NCI-H748 treated with DMSO at 0.1 percent for 48 hours (cell line): ENCODE measurements at regions not wholly inside any gene's neighbourhood (a gene's known extent, or its start where the extent isn't known, plus 50 kb on each side); places are given as distances from the start of the nearest gene placed in this dataset.
"Not testable (repeated sequence)": the region's sequence is repeated elsewhere in the genome, so short reads cannot be mapped to it uniquely, and the experiment has no call there.

Experiments used
- DNase-seq: peaks from one replicate; lab custom pipeline; 2025; lab: John Stamatoyannopoulos, UW

- DNase-seq = no peak
Measured at GRCh38 chr1:198934426-198934825, 295.6 kb downstream of the PTPRC start.

GRCh38 chr1:198934901-198935305 is 296.1 kb downstream of the PTPRC start:
- DNase-seq = peak; percentile 28

GRCh38 chr1:198935306-198935921 is 296.6 kb downstream of the PTPRC start:
- DNase-seq = peak; percentile 77

DNA sequence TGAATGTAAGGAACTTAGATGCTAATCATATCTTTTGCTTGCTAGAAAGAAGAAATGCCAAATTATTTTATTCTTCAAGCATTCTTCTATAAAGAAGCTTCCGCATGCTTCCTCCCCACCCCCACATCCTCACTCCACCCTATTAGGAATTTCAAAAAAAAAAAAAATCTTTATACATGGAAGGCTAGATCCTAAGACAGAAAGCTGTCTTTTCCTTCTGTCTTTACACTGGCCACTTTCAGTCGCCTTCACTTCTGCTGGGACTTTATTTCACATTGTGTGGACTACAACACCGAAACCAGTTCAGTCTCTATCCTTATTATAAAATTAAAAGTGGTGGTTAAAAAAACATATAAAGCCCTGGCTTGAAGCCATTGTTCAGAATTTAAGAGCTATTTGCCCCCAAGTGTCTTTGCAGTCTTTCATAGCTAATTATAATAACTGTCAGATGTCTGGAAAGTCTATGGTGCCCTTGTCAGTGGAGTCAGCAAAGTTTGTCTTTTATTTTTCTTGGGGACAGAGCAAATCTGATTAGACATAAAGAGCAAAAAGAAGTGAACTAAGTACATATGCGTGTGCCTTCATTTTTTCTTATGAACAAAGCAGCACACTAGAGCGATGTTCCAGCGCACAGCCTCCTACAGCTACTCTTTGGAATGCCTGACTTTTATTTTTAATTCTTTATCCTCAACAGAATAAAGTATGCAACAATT is 297.7 kb downstream of the PTPRC start:
- DNase-seq = peak; percentile 1

DNA sequence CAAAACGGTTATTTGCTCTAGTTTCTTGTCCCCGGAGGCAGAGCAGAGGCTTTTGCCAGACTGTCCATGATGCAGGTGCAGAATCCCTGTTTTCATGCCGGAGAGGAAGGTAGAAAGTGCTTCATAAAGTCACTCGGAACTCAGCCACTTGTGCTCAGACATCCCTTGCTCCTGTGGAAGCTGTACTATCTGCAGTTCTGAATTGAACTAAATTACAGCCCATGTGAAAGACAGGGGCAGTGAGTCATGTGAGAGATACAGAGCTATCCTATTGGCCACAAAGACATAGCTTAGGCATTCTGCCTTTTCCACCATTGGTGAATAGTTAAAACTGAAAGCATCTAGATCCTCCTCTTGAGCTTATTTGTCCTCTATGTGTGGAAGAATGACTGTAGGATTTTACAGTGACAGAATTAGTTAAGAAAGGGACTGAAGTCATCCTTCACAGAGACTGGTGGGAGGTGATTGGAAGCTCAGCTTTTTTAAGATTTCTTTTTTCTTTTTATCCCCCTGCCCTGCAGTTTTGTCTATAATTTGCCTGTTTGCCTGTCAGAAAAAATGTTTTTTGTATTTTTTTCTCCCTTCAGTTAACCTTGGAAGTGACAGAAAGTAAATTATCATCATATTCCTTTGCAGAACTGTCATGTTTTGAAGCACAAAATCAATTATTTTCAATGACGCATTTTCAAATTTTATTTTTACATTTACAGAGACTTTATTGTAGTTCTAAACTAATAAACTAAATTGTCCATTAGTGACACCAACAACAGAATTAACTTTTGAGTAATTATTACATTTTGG is 298.6 kb downstream of the PTPRC start:
- peak; percentile 25 for DNase-seq

DNA sequence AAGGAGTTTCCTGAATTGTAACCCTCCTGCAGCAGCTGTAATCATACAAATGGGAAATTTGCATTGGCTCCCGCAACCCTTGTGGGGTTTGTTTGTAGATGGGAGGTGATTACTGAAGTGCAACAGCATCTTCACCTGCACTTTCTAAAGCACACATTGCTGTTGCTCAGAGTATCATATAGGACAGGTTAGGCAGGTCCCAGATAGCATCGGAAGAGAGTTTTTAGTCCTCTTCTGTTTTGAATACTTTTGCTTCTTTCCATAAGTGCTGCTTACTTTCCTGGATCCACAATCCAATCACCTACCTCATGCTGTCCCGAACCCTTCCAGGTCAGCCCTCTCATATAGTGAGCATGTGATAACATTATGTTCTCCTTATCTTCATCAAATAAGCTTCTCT is 300.4 kb downstream of the PTPRC start:
- no peak for DNase-seq

DNA sequence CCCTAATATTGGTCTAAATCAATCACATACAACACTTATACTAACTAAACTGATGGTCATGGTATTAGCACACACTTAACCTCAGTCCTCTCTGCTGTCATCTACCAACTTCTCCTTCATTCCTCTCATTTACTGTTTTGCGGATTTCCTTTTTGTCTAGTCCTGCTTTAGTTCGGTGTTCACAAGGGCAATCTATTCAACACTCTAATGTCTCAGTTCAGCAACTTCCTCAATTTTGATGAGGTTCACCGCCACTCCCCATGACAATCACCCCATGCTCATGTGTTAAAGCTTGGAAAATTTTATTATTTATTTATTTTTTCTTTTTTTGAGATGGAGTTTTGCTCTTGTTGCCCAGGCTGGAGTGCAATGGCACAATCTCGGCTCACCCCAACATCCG is 301.1 kb downstream of the PTPRC start:
- no peak for DNase-seq

GRCh38 chr1:198942466-198942865 is 303.6 kb downstream of the PTPRC start:
- no peak for DNase-seq

GRCh38 chr1:198943484-198944187 is 304.8 kb downstream of the PTPRC start:
- DNase-seq = no peak

- DNase-seq = no peak
Measured at GRCh38 chr1:198947456-198947855, 308.6 kb downstream of the PTPRC start.

DNA sequence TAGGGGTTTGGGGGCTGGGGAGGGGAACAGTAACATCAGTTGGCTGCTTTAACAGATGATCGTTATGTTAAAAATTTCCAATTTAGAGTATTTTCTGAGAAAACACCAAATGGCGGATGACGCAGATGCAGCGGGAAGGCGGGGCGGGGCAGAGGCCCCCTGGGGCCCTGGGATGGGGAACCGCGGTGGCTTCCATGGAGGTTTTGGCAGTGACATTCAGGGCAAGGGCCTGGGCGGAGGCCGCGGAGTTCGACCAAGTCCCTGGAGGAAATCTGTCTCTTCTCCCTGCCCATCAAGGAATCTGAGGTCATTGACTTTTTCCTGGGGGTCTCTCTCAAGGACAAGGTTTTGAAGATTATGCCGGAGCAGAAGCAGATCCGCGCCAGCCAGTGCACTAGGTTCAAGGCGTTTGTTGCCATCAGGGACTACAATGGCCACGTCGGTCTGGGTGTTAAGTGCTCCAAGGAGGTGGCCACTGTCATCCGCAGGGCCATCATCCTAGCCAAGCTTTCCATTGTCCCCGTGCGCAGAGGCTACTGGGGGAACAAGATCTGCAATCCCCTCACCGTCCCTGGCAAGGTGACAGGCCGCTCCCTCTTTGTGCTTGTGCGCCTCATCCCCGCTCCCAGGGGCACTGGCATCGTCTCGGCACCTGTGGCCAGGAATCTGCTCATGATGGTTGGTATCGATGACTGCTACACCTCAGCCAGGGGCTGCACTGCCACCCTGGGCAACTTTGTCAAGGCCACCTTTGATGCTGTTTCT is 310.2 kb downstream of the PTPRC start:
- DNase-seq = no peak

DNA sequence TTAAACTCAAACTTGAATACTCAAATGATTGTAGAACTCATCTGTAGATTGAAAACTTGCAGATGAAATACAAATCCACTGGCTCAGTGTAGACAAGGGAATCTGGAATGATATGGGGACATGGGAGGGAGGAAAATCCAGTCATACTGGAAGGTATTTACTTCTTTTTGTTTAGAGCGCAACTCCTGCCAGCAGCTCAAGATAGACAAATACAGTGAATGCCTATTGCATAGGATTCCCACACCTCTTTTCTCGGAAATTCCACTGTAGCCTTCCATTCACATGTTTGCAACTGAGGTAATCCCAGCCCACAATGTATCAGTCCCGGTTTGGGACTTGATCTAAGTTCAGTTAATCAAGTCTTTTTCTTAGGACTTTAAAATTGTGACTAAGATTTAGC is 311.2 kb downstream of the PTPRC start:
- no peak for DNase-seq

DNA sequence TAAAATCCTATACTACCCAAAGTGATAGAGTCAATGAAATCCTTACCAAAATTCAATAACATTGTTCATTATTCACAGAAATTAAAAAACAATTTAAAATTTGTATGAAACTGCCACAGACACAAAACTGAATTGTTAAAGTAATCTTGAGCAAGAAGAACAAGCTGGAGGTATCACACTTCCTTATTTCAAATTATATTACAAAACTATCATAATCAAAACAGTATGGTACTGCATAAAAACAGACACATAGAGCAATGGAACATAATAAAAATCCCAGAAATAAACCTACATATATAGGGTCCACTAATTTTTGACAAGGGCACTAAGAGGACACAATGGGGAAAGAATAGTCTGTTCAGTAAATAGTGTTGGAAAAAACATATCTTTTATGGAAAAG is 316.2 kb downstream of the PTPRC start:
- no peak for DNase-seq

GRCh38 chr1:198957044-198957443 is 318.2 kb downstream of the PTPRC start:
- DNase-seq = no peak

DNA sequence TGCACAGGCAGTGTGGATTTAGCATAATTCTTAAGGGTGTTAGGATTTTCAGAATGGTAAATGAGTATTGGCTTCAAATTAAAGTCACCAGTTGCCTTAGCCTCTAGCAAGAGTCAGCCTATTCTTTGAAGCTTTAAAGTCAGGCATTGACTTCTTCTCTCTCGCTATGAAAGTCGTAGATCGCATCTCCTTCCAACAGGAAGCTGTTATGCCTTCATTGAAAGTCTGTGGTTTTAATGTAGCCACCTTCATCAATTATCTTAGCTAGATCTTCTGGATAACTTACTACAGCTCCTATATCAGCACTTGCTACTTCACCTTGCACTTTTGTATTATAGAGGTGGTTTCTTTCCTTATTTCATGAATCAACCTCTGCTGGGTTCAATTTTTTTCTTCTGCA is 320.2 kb downstream of the PTPRC start:
- no peak for DNase-seq

DNA sequence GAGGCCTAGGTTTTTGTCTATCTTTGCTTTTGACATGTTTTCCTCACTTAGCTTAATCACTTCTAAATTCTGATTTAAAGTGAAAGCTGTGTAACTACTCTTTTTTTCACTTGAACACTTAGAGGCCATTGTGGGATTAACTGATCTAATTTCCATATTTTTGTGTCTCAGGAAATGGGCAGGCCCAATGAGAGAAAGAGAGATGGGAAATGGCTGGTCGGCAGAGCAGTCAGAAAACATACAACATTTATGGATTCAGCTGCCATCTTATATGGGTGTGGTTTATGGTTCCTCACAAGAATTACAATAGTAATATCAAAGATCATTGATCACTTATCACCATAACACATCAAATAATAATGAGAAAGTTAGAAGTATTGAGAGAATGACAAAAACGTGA is 320.8 kb downstream of the PTPRC start:
- no peak for DNase-seq

- not testable (repeated sequence) for DNase-seq
Measured at GRCh38 chr1:198963796-198964195, 325.0 kb downstream of the PTPRC start.

DNA sequence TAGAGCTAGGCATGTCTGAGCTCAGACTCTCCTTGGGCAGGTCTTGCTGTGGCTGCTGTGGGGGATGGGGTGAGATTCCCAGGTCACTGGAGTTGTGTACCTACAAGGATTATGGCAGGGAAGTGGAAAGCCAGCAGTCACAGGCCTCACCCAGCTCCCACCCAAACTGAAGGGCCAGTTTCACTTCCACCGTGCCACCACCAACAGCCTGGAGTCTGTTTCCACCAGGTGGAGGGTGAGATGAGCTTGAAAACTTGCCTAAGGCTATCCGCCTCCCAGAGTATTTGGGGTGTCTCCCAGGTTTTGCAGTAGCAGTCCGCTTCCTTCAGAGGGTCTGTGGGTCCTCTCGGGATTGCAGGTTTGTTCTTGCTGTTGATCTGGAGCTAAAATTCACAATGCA is 327.7 kb downstream of the PTPRC start:
- DNase-seq = no peak

GRCh38 chr1:198967566-198967965 is 328.7 kb downstream of the PTPRC start:
- no peak for DNase-seq

GRCh38 chr1:198968866-198969265 is 330.0 kb downstream of the PTPRC start:
- no peak for DNase-seq

DNA sequence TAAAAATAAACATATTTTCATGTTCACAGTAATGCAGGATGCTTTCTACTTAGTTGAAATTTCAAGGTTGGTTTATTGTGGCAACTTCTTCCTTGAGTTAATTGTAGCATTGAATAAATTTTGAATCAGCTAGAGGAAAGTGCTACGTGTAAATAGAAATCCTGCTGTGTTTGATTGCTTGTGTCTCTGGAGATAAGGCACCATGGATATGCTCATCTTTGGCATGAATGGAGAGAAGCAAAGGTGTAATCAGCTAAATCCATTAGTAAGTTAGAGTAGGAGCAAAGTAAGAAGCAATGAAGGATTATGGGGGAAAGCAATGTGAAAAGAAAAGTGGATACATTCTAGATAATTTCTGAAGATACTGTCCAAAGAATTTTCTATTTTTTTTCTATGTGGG is 331.1 kb downstream of the PTPRC start:
- DNase-seq = no peak

- DNase-seq = peak; percentile 42
Measured at GRCh38 chr1:198970916-198971315, 332.1 kb downstream of the PTPRC start.
